ENCODE measurements at regions not wholly inside any gene's neighbourhood (a gene's known extent, or its start where the extent isn't known, plus 50 kb on each side); places are given as distances from the start of the nearest gene placed in this dataset.
"Not testable (repeated sequence)": the region's sequence is repeated elsewhere in the genome, so short reads cannot be mapped to it uniquely, and the experiment has no call there.

- H3K79me2 ChIP-seq (ENCODE audit: low read depth); BruUV-seq (replicated peaks); H3K27me3 ChIP-seq (ENCODE audit: insufficient read depth, low read depth); H3K36me3 ChIP-seq (ENCODE audit: low read depth); H2AFZ ChIP-seq; POLR2A ChIA-PET (ENCODE audit: unreplicated experiment); intact Hi-C loops (cut with micrococcal nuclease; ENCODE audit: unreplicated experiment); CTCF ChIA-PET; H3K9me2 ChIP-seq (ENCODE audit: insufficient read depth); H3K9me3 ChIP-seq (ENCODE audit: insufficient read depth, low read depth); H4K20me1 ChIP-seq (ENCODE audit: insufficient read depth): not testable (repeated sequence)
- Histone ChIP-seq H3K4me1 (replicated peaks; ENCODE audit: insufficient read depth) (peaks cover 29% of the 10 kb centered on the region), H3K27ac (peak overlapping the region; percentile 81), H3K4me2 (peak overlapping the region; percentile 73), H3K4me3 (peak overlapping the region; percentile 45; the same call in 1 of the 2 replicates), H3F3A (ENCODE audit: insufficient read depth, low read depth) (peaks cover 15% of the 10 kb centered on the region; the same call in 1 of the 2 replicates)
- peak in 1 of 2 experiments; percentile 55 for DNase-seq
Observed at GRCh38 chr16:22586732-22587131, 76.0 kb downstream of the NPIPB5 start.

GRCh38 chr16:22589757-22590156 is 79.1 kb downstream of the NPIPB5 start:
- H3K27me3 ChIP-seq (ENCODE audit: insufficient read depth, low read depth); H2AFZ ChIP-seq; intact Hi-C loops (cut with micrococcal nuclease; ENCODE audit: unreplicated experiment); CTCF ChIA-PET; H4K20me1 ChIP-seq (ENCODE audit: insufficient read depth); BruUV-seq (replicated peaks); POLR2A ChIA-PET (ENCODE audit: unreplicated experiment); H3K9me2 ChIP-seq (ENCODE audit: insufficient read depth); H3K9me3 ChIP-seq (ENCODE audit: insufficient read depth, low read depth); H3K27ac ChIP-seq; H3K36me3 ChIP-seq (ENCODE audit: low read depth); H3K4me3 ChIP-seq; H3K79me2 ChIP-seq (ENCODE audit: low read depth): not testable (repeated sequence)
- H3K4me2 ChIP-seq = 0 out of 2 replicates have a peak overlapping the region, but pooled peaks have one; percentile 9
- H3K4me1 ChIP-seq (replicated peaks; ENCODE audit: insufficient read depth) = peaks cover 24% of the 10 kb centered on the region
- peaks cover 10% of the 10 kb centered on the region; the same call in 1 of the 2 replicates for H3F3A ChIP-seq (ENCODE audit: insufficient read depth, low read depth)
- DNase-seq = peak in 1 of 2 experiments; percentile 10

- H3K9me2 ChIP-seq (ENCODE audit: insufficient read depth); H3K4me2 ChIP-seq; H3F3A ChIP-seq (ENCODE audit: insufficient read depth, low read depth); H3K4me1 ChIP-seq (replicated peaks; ENCODE audit: insufficient read depth); H3K36me3 ChIP-seq (ENCODE audit: low read depth); H3K27me3 ChIP-seq (ENCODE audit: insufficient read depth, low read depth); DNase-seq; CTCF ChIA-PET; H3K79me2 ChIP-seq (ENCODE audit: low read depth); H4K20me1 ChIP-seq (ENCODE audit: insufficient read depth); H3K9me3 ChIP-seq (ENCODE audit: insufficient read depth, low read depth); intact Hi-C loops (cut with micrococcal nuclease; ENCODE audit: unreplicated experiment); BruUV-seq (replicated peaks); H2AFZ ChIP-seq; POLR2A ChIA-PET (ENCODE audit: unreplicated experiment); H3K4me3 ChIP-seq: not testable (repeated sequence)
- H3K27ac ChIP-seq = peak overlapping the region; percentile 74
Observed at GRCh38 chr16:22596445-22597045, 85.9 kb downstream of the NPIPB5 start.

- POLR2A ChIA-PET (ENCODE audit: unreplicated experiment) = not testable (repeated sequence)
Observed at GRCh38 chr16:22603744-22604143, 93.1 kb downstream of the NPIPB5 start.

GRCh38 chr16:22606619-22607018 is 95.9 kb downstream of the NPIPB5 start:
- DNase-seq; H2AFZ ChIP-seq; CTCF ChIA-PET; POLR2A ChIA-PET (ENCODE audit: unreplicated experiment); BruUV-seq (replicated peaks); H3K9me2 ChIP-seq (ENCODE audit: insufficient read depth); intact Hi-C loops (cut with micrococcal nuclease; ENCODE audit: unreplicated experiment); H4K20me1 ChIP-seq (ENCODE audit: insufficient read depth); H3K79me2 ChIP-seq (ENCODE audit: low read depth); H3K27me3 ChIP-seq (ENCODE audit: insufficient read depth, low read depth); H3K36me3 ChIP-seq (ENCODE audit: low read depth); H3K9me3 ChIP-seq (ENCODE audit: insufficient read depth, low read depth); H3F3A ChIP-seq (ENCODE audit: insufficient read depth, low read depth); H3K4me3 ChIP-seq; H3K4me2 ChIP-seq; H3K4me1 ChIP-seq (replicated peaks; ENCODE audit: insufficient read depth): not testable (repeated sequence)
- 0 out of 2 replicates have a peak overlapping the region, but pooled peaks have one; percentile 55 for H3K27ac ChIP-seq

More at GRCh38 chr16:22603744-22604143, 93.1 kb downstream of the NPIPB5 start:
- H3K4me2 ChIP-seq; intact Hi-C loops (cut with micrococcal nuclease; ENCODE audit: unreplicated experiment); CTCF ChIA-PET; H3K4me3 ChIP-seq; H4K20me1 ChIP-seq (ENCODE audit: insufficient read depth); H3K27me3 ChIP-seq (ENCODE audit: insufficient read depth, low read depth); DNase-seq; H3K36me3 ChIP-seq (ENCODE audit: low read depth); H3K9me2 ChIP-seq (ENCODE audit: insufficient read depth); H3K4me1 ChIP-seq (replicated peaks; ENCODE audit: insufficient read depth); H3K79me2 ChIP-seq (ENCODE audit: low read depth); H3K27ac ChIP-seq; H3K9me3 ChIP-seq (ENCODE audit: insufficient read depth, low read depth); BruUV-seq (replicated peaks); H2AFZ ChIP-seq; H3F3A ChIP-seq (ENCODE audit: insufficient read depth, low read depth): not testable (repeated sequence)

GRCh38 chr16:22609798-22610197 is 99.1 kb downstream of the NPIPB5 start:
- H2AFZ ChIP-seq; DNase-seq; H3K27me3 ChIP-seq (ENCODE audit: insufficient read depth, low read depth); H3K36me3 ChIP-seq (ENCODE audit: low read depth); H3K4me3 ChIP-seq; H4K20me1 ChIP-seq (ENCODE audit: insufficient read depth); intact Hi-C loops (cut with micrococcal nuclease; ENCODE audit: unreplicated experiment); H3K9me3 ChIP-seq (ENCODE audit: insufficient read depth, low read depth); H3K79me2 ChIP-seq (ENCODE audit: low read depth); BruUV-seq (replicated peaks); H3K4me1 ChIP-seq (replicated peaks; ENCODE audit: insufficient read depth); H3K27ac ChIP-seq; H3K9me2 ChIP-seq (ENCODE audit: insufficient read depth); CTCF ChIA-PET; POLR2A ChIA-PET (ENCODE audit: unreplicated experiment); H3F3A ChIP-seq (ENCODE audit: insufficient read depth, low read depth); H3K4me2 ChIP-seq: not testable (repeated sequence)

GRCh38 chr16:22611128-22611527 is 100.4 kb downstream of the NPIPB5 start:
- POLR2A ChIA-PET (ENCODE audit: unreplicated experiment); BruUV-seq (replicated peaks); H3K36me3 ChIP-seq (ENCODE audit: low read depth); H3K27ac ChIP-seq; DNase-seq; H3K4me2 ChIP-seq; H4K20me1 ChIP-seq (ENCODE audit: insufficient read depth); H3K4me1 ChIP-seq (replicated peaks; ENCODE audit: insufficient read depth); H2AFZ ChIP-seq; H3F3A ChIP-seq (ENCODE audit: insufficient read depth, low read depth); H3K4me3 ChIP-seq; H3K27me3 ChIP-seq (ENCODE audit: insufficient read depth, low read depth); H3K79me2 ChIP-seq (ENCODE audit: low read depth); H3K9me2 ChIP-seq (ENCODE audit: insufficient read depth); CTCF ChIA-PET; intact Hi-C loops (cut with micrococcal nuclease; ENCODE audit: unreplicated experiment); H3K9me3 ChIP-seq (ENCODE audit: insufficient read depth, low read depth): not testable (repeated sequence)
